ENCODE measurements at regions not wholly inside any gene's neighbourhood (a gene's known extent, or its start where the extent isn't known, plus 50 kb on each side); places are given as distances from the start of the nearest gene placed in this dataset.

DNA sequence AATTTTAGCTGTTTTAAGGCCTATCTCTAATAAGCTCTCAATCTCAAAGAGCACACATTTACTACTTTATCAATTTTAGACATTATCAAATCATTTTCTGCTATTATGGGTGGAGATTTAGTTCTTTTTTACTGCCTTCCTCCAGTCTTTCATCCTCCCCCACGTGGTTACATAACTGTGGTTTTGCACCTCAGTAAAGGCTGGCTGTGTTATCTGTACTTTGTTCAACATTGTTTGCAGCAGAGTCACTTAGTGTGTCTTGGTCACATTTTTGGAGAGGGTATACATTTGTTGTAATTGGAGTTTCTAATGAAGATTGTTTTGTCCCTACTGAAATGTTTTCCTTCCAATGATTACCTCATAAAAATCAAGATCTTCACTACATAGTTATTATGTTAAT, 549.6 kb upstream of the CELF4 start:
- DNase-seq (ENCODE audit: low read depth) = no peak

DNA sequence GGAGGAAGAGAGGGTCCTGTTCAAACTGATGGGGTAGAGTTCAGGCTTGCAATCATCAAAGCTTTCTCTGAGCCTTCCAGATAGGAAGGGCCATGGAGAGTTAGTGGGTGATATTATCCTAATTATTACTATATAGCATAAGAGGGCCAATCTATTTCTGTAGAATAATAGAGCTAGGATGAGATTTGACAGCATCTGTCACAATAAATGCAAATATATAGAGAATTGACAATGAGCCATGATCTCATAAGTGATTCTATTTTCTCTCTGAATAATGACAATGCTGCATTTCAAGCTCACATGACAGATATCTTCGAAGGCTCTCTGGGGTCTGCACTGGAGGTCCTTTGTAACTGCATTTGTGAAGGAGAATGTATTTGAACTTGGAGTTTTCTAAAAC, 521.9 kb upstream of the CELF4 start:
- DNase-seq (ENCODE audit: low read depth) = no peak

DNA sequence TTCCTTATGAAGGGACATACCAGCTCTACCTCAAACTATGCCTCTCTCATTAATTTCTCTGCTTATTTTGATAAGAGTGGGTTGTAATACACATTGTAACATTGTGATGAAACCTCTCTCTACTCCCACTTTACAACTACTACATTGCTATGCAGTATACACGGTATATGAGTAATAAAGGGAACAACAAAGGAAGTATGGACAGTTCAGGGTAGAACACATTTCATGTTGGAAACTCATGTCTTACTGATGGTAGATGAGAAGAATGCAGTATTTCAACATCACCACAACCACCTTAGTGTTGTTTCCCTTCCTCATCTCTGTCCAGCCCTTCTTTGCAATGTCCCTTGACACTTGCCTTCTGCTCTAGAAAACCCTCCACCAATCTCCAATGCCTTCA, 515.9 kb upstream of the CELF4 start:
- no peak for DNase-seq (ENCODE audit: low read depth)

DNA sequence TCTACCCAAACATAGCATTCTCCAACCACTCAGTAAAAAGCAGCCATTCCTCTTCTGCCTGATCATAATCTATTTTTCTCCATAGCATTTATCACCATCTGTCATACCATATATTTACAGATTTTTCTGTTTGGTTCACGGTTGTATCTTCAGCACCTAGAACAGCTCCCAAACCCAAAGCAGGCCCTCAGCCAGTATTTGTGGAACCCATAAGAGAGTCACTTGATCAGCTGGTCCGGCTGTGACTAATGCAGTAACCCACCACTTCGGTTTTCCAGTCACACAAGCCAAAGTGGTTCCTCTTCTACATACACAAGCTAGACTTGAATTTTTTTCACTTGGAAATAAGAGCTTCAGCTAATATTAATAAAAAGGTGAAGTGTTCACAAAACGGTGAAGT, 511.6 kb upstream of the CELF4 start:
- DNase-seq (ENCODE audit: low read depth) = no peak

DNA sequence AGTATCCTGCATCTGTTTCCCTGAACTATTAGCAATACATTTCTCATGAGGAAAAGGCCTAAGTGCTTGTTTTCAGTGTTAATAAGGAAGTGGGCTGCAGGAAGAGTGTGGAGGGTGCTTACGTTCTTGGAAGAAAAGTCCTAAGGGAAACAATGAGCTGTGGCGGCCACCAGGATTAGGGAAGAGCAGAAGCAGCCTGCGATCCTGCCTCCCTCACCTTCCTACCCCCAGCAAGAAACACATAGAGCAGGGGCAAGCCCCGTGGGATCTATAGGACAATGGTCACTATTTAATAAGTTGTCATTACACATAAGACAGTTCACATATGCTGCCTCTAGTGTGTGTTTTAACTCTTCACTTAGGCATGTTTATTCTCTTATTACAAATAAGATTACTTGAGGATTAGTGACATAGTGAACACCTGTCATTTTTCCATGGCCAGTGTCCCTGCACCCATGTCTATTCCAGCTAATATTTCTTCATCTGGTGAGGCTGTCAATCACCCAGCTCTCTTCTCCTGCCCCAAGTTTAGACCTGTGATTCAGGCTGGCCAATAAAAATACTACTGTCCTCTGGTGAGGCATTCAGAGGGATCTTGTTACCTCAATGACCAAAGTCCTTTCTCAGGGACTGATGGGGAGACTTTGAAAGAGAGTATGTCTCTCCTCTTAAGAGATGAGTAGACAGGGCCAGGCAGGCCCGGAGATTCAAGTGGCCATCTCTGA, 510.9 kb upstream of the CELF4 start:
- DNase-seq (ENCODE audit: low read depth) = no peak

DNA sequence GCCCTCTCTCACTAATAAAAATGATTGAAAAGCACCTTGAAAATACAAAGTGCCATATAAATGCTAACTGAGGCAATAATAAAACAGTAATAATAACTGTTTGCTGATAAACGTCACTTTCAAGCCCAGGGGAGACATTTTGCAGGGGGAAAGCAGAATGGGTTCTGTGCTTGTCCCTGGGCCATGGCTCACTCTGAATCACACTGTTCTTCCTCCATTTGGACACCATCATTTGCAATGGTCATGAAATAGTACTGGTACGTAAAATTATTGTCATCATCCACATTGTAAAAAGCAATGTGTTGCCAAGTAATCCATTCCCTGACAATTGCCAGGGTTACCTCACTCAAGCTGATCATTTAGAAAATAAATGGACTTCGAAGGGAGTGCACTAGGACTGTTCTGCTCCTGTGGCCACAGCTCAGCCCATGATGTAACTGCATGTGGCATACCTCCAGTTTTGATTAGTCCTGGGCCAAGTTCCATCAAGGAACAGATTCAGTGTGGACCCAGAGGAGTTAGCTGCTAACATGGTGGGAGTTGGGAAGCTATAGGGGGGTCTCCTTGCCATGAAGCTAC, 508.8 kb upstream of the CELF4 start:
- DNase-seq (ENCODE audit: low read depth) = no peak

DNA sequence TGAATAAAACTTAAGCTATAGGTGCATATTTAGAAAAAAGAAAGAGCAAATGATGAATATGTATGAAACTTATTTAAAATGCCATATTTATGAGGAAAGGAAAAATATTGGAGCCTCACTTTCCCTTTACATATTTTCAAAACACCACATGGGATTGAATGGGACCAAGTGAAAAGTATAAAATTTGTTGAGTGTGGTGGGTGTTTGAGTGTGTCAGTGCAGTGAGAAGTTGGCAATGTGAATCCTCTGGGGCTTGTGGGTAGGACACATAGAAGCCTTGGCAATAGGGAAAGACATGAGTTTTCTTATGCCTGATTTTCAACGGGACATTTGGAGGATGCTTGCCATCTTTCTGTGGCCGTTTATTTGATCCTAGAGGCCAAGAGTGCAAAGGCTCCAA, 502.2 kb upstream of the CELF4 start:
- no peak for DNase-seq (ENCODE audit: low read depth)

DNA sequence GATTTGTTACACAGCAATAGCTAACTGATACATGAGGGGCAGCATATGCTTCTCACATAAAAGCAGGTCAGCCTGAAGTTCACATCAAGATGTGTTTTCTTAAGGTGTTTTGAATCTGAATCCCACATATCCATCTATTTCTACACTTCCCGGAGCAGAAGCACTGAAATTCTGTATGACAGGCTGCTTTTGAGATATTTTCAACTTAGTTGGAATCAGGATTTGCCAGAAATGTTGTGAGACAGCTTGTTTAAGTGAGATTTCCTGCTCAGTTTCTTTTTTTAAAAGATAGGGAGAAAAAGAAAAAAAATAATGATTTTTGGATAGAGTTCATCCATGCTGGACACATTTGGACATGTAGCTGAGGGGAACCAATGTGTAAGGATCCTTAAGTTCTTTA, 501.5 kb upstream of the CELF4 start:
- no peak for DNase-seq (ENCODE audit: low read depth)

DNA sequence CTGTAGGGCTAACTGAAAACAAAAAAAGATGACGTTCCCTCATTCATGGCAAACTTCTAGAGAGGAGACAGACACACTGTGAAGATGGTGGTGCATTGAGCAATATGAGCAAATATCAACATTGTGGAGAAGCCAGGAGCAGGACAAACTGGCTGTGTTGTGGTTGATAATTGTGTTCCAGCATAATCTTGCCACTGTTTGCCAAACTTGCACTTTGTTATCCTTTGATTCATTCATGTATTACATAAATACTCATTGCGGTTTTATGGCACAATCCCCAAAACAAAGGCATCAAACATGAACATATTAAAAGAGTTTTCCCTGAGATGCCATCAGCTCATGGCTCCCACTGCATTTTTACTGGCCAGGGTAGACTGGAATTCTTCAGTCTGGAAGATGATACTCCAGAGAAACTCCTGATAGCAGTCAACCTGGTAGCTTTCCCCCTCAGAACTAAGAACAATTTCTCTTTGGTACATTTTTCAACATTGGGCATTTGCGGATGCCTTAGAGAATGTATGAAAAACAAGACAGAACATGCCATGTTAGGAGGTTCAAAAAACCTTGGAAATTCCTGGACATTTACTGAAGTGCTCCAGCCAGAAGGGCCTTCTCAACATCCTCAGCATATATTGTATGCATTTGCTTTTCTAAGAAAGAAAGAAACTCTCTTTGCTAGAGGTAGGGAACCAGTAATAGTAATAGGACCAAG, 487.4 kb upstream of the CELF4 start:
- DNase-seq (ENCODE audit: low read depth) = no peak

DNA sequence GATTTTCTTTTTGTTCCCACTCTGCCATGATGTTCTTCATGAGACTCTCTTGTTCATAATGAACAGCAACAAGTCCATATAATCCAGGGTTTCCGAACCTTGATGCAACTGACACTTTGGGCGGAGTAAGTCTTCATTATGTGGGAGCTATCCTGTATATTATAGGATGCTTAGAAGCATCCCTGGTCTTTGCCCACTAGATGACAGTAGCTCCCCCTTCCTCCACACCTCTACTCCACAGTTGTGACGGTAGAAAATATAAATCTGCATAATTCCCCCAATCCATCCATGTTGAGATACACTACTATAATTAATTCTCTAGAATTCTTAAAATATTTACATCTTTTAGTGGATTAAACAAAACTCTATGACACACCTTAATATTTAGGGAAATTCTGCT, 482.2 kb upstream of the CELF4 start:
- no peak for DNase-seq (ENCODE audit: low read depth)

DNA sequence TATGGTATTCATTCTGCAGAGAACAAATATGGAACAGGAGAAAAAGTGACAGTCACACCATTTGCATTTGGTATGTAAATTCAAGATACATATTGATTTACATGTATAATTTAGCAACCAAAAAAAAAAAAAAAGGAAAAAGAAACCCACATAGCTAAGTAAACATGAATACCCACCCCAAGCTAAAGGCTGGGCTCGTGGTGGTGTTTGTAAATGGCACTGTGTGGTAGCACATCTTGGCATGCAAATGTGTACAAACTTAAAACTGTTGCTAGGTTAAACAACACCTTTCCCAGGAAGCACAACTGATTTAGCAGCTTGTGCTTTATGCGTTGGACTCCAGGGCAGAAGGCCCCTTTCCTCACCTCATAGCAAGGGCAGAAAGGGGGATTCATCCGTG, 481.1 kb upstream of the CELF4 start:
- no peak for DNase-seq (ENCODE audit: low read depth)

DNA sequence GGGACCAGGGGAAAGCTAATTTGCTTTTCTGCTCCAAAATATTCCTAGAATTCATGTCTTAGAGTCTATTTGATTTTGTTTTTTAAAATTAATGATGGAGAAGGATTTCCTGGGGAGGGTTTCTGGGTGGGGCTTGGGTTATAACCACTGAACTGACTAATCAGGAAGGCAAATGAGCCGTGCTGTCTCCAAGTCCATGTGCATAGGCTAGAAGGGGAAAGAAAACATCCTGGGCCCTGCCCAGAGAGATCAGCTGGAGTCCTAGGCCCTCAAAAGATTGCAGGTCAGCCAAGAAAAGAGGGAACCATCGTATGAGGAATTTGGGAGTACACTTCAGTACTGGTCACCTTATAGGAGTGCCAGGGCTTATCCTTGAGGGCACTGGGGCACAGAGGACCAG, 480.2 kb upstream of the CELF4 start:
- no peak for DNase-seq (ENCODE audit: low read depth)

DNA sequence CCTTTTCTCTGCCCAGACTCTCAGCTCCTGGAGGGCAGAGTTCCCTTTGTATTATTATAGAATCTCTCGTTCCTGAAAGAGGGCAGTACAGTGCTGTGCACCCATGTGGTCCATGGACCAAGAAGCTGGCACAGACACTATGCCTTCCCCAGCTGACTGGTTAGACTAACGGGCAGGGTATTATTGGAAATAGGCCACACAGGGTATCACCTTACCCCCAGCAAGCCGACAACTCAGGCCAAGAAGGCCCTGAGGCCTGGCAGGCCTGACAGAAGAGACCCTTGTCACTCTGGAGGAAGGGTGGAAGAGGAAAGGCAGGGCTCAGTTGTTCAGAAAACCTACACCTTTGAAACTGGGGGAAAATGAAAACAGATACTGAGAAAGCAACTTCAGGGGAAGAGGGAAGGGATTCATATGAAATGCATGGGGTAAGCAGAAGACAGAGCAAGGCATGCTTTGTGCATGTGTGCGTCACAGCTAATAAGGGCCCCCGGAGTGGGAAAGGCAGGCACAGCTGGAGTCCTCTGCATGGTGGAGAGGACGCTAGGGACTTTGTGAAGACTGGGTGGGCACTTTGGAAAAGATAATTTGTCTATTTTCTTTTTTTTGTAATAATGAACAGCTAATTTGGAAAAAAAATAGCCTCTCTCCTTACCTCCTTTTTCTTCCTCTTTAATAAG, 476.8 kb upstream of the CELF4 start:
- no peak for DNase-seq (ENCODE audit: low read depth)

DNA sequence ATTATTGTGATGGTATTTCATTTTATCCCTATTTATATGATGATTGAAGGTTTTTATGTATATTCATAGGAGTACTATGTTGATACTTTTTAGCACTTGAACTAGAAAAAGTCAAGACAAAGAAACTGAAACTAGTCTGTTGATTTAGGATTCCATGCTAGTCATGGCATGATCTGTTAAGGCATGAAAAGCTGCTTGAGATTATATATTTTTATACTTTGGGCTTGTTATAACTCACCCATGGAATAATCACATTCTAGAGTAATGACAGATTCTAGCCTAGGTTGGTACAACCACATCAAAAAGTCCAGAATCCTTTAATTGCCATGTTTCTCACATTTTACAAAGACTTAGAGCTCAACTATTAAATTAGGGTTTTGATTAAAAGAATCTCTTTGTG, 472.6 kb upstream of the CELF4 start:
- no peak for DNase-seq (ENCODE audit: low read depth)

DNA sequence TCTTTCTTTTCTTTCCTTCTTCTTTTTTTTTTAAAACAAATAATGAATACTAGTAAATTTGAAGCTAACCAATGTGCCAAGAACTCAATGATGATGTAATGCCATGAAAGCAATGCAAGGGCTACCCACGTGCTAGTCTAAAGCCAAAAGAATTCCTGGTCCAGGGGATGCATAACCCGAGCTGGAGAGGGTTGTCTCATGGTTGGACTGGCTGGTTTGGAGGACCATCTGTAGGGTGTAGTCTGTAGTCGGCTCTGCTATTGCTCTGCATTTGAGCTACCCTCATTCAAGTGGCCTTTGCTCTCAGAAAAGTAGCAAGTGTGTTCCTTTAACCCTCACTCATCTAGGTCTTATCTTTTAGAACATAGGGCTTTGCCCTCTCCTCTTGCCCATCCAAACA, 469.6 kb upstream of the CELF4 start:
- no peak for DNase-seq (ENCODE audit: low read depth)

DNA sequence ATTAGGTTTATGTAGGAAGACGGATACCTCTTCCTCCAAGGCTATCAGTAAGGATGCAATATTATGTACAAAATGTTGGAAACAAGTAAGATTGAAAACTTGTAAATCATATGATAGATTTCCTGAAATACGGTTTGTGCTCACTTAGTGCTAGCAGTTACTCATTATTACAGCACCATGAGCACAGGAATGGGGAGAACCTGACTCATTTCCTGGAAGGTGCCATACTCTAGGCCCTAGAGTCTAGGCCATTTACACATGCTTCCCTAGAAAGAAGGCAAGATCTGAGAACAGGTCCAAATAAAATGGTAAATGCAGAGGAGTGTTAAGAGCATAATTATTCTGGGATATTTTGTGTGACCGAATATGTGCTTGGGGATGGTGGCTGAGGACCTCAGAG, 467.7 kb upstream of the CELF4 start:
- no peak for DNase-seq (ENCODE audit: low read depth)

DNA sequence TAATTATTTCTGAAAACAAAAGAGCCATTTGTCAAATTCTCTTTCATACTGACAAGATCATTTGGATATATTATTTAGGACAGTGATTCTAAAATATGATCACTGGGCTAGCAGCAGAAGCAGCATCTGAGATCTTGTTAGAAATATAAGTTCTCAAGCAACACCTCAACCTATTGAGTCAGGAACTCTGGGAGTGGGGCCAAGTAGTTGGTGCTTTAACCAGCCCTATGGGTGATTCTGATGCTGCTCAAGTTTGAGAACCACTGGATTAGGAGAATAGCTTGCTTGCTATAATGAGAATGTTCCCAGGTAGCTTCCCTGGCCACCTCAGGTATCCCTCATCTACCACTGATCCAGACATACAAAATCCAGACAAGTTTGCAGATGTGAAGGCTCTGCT, 466.9 kb upstream of the CELF4 start:
- no peak for DNase-seq (ENCODE audit: low read depth)

DNA sequence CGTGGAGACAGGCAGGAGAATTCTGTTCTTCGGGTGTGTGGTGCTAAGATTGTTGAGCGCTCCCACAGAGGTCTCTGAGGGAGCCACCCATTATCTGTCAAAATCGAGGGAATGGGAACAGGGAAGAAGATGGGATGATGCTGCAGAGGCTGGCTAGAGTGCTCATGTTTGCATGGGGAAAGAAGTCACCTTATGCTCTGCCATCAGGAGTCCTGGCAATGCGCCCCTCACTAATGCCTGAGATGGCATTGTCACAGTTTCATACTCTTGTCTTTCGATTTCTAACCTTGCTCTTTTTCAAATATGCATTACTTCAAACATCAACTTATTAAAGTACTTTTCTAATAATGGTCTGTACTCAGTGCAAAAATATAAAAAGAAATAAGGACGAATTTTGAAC, 463.3 kb upstream of the CELF4 start:
- no peak for DNase-seq (ENCODE audit: low read depth)

DNA sequence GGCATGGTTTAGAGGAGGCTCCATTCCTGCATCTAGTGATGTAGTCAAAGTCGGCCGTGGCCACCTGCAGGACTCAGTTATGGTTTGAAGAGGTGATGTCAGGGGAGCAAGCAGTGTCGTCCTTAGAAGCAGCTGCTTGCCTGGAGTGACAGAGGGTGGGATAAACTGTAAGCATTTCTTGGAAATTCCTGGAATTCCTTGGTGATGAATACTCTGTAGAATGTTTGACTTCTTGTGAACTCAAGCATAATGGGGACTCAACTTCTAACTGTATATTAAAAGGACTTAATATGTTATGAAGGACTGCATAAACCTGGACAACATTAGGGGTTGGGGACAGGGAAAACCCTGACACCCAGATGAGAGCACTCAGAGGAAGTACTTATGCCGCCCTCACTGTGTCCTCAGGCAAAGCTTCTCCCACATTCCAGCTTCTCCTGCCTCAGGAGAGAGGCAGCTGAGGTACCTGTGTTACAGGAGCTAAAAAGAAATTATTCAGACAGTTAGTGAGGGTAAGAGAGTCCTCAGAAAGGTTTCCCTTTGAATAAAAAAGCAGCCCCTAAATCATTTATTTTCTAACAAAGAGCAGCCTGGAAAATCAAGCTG, 459.9 kb upstream of the CELF4 start:
- DNase-seq (ENCODE audit: low read depth) = no peak

DNA sequence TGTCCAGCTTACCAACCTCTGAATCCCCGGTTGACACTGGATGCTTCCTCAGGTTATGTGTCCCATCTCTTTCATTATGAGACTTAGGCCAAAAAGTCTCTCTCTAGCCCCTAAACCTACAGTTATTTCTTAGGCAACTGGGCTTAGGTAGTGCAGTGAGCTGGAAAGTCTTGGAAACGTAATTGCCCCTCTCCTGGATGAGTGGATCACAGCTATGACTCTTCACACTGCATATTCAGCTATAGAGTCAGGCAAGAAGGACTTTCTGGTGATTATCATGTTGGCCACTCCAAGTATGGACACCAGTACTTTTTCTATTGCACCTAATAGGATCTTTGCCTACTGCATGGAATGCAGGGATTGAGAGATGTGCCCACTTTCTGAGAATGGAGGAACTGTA, 458.3 kb upstream of the CELF4 start:
- no peak for DNase-seq (ENCODE audit: low read depth)

DNA sequence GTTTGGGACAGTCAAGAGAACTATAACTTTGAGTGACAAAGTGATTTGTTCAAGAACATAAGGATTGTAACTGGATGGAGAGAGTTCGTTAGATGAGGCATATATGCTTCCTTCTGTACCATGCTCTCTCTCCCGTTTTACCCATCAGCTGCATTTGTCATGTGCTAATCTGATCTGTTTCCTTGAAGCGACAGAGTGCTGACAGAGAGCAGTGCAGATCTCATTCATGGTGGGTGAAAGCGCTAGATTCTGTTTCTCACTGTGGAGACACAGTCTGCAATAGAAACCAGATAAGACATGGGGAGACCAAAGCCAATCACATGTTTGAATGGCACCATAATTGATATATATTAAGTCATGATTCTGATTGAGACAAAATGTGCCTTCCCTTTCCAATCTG, 456.6 kb upstream of the CELF4 start:
- no peak for DNase-seq (ENCODE audit: low read depth)

DNA sequence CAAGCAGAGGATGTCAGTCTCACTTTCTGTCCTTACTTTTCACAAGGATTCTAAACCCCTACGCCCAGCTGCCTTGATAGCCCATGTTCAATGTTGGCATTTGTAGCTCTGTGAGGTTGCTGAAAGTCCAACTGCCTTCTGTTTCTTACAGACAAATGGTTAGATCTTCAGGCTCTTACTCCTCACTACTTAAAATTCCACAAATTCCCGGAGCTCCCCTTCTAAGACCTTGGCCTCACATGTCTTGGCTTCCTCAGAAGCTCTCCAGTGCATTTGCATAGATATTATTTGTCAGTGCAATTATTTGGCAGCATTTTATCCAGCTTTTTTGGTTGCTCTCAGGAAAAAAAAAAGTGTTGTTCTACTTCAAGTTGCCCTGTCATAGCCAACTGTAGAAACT, 453.7 kb upstream of the CELF4 start:
- DNase-seq (ENCODE audit: low read depth) = no peak
